HL-60 (cell line): ENCODE measurements at regions not wholly inside any gene's neighbourhood (a gene's known extent, or its start where the extent isn't known, plus 50 kb on each side); places are given as distances from the start of the nearest gene placed in this dataset.

Source experiments
- DNase-seq, 2 experiments: peaks; one replicate each; pipeline ENCODE4 v3.0.0-alpha.2; 2010 to 2020; ENCODE audit warnings: low read depth in 1 of 2, low spot score in 1 of 2
- H3K27ac ChIP-seq: fragments of 250-450 bp; sonication (Bioruptor Pico); replicated peaks from 2 replicates; pipeline ENCODE4 v1.5.1; 2020; ENCODE audit warnings: mild to moderate bottlenecking, moderate library complexity
- H3K27me3 ChIP-seq: fragments of 250-450 bp; sonication (Bioruptor Pico); 2 replicates; pipeline ENCODE4 v1.5.1; 2021; ENCODE audit warnings: mild to moderate bottlenecking, moderate library complexity; ENCODE audit not compliant: insufficient read depth, poor library complexity, severe bottlenecking
- H3K4me3 ChIP-seq: replicated peaks from 2 replicates; pipeline ENCODE4 v1.5.1; 2011; ENCODE audit warnings: mild to moderate bottlenecking, control low read depth, low read length; ENCODE audit not compliant: insufficient read depth
- CTCF ChIP-seq: IDR thresholded peaks from one replicate; pipeline ENCODE4 v1.5.1; 2011; ENCODE audit warnings: low read length, control low read depth, inconsistent platforms; ENCODE audit not compliant: insufficient read depth
- GABPA ChIP-seq: IDR thresholded peaks from 2 replicates; pipeline ENCODE4 v1.6.1; 2012; ENCODE audit warnings: low read depth
- POLR2AphosphoS5 ChIP-seq: IDR thresholded peaks from 2 replicates; pipeline ENCODE4 v1.6.1; 2012; ENCODE audit warnings: low read depth
- REST ChIP-seq: IDR thresholded peaks from 2 replicates; pipeline ENCODE4 v1.6.1; 2012; ENCODE audit warnings: low read depth; ENCODE audit not compliant: insufficient replicate concordance
- SPI1 ChIP-seq: IDR thresholded peaks from 2 replicates; pipeline ENCODE4 v1.6.1; 2012; ENCODE audit warnings: low read depth, mild to moderate bottlenecking, borderline replicate concordance

- Histone ChIP-seq H3K4me3 (no peak overlapping the region), H3K27ac (no peak overlapping the region), H3K27me3 (peaks cover 5% of the 10 kb centered on the region)
- no peak for DNase-seq
- TF ChIP-seq POLR2AphosphoS5 (no peak), SPI1 (no peak), REST (no peak), GABPA (no peak), CTCF (no peak)
Measured at GRCh38 chr20:5469111-5469510, 141.7 kb downstream of the GPCPD1 start.

GRCh38 chr20:5467086-5467485, 143.7 kb downstream of the GPCPD1 start:
- H3K27me3 ChIP-seq: peaks cover 5% of the 10 kb centered on the region
- no peak for TF ChIP-seq REST
- no peak for TF ChIP-seq POLR2AphosphoS5
- TF ChIP-seq GABPA: no peak
- no peak for TF ChIP-seq SPI1
- TF ChIP-seq CTCF: no peak

GRCh38 chr20:5465604-5465927, 145.2 kb downstream of the GPCPD1 start:
- DNase-seq: no peak
- TF ChIP-seq SPI1 (no peak), POLR2AphosphoS5 (no peak), GABPA (no peak), REST (no peak), CTCF (no peak)
- Histone ChIP-seq H3K27ac (no peak overlapping the region), H3K4me3 (no peak overlapping the region), H3K27me3 (peaks cover 5% of the 10 kb centered on the region)

More at GRCh38 chr20:5467086-5467485, 143.7 kb downstream of the GPCPD1 start:
- H3K4me3 ChIP-seq: no peak overlapping the region
- H3K27ac ChIP-seq: no peak overlapping the region
- no peak for DNase-seq
